ENCODE measurements at regions not wholly inside any gene's neighbourhood (a gene's known extent, or its start where the extent isn't known, plus 50 kb on each side); places are given as distances from the start of the nearest gene placed in this dataset.

GRCh38 chr6:1525364-1526038 is 84.2 kb upstream of the FOXC1 start:
- no peak for TF ChIP-seq EZH2 (IDR thresholded peaks at IDR 0.05; ENCODE audit: insufficient read depth, low read length)
- TF ChIP-seq CTCF (IDR thresholded peaks at IDR 0.05; ENCODE audit: insufficient read depth, low read depth, low read length), result no peak

All from astrocyte (in vitro differentiated cells and primary cell).